ENCODE measurements at regions not wholly inside any gene's neighbourhood (a gene's known extent, or its start where the extent isn't known, plus 50 kb on each side); places are given as distances from the start of the nearest gene placed in this dataset.

GRCh38 chr21:41682719-41683179 lies 84.1 kb downstream of the RIPK4 start:
- no peak overlapping the region for H3K4me3 ChIP-seq (ENCODE audit: low read depth, low read length)
- no peak for TF ChIP-seq CTCF (IDR thresholded peaks at IDR 0.05; ENCODE audit: insufficient read depth, low read depth, low read length, missing control alignments)
- DNase-seq (ENCODE audit: low read depth) = no peak

GRCh38 chr21:41681939-41682718 lies 84.7 kb downstream of the RIPK4 start:
- DNase-seq (ENCODE audit: low read depth) = no peak
- H3K4me3 ChIP-seq (ENCODE audit: low read depth, low read length) = no peak overlapping the region
- TF ChIP-seq CTCF (IDR thresholded peaks at IDR 0.05; ENCODE audit: insufficient read depth, low read depth, low read length, missing control alignments) = no peak

- TF ChIP-seq CTCF (IDR thresholded peaks at IDR 0.05; ENCODE audit: insufficient read depth, low read depth, low read length, missing control alignments) = no peak
- H3K4me3 ChIP-seq (ENCODE audit: low read depth, low read length) = no peak overlapping the region
- DNase-seq (ENCODE audit: low read depth) = no peak
Measured at GRCh38 chr21:41681348-41681801, 85.5 kb downstream of the RIPK4 start.

- no peak overlapping the region for H3K4me3 ChIP-seq (ENCODE audit: low read depth, low read length)
- DNase-seq (ENCODE audit: low read depth) = no peak
- no peak for TF ChIP-seq CTCF (IDR thresholded peaks at IDR 0.05; ENCODE audit: insufficient read depth, low read depth, low read length, missing control alignments)
Measured at GRCh38 chr21:41680444-41681347, 86.2 kb downstream of the RIPK4 start.

GRCh38 chr21:41678924-41679318 lies 87.9 kb downstream of the RIPK4 start:
- H3K4me3 ChIP-seq (ENCODE audit: low read depth, low read length) = no peak overlapping the region
- DNase-seq (ENCODE audit: low read depth) = peak; percentile 19
- TF ChIP-seq CTCF (IDR thresholded peaks at IDR 0.05; ENCODE audit: insufficient read depth, low read depth, low read length, missing control alignments) = no peak

DNA sequence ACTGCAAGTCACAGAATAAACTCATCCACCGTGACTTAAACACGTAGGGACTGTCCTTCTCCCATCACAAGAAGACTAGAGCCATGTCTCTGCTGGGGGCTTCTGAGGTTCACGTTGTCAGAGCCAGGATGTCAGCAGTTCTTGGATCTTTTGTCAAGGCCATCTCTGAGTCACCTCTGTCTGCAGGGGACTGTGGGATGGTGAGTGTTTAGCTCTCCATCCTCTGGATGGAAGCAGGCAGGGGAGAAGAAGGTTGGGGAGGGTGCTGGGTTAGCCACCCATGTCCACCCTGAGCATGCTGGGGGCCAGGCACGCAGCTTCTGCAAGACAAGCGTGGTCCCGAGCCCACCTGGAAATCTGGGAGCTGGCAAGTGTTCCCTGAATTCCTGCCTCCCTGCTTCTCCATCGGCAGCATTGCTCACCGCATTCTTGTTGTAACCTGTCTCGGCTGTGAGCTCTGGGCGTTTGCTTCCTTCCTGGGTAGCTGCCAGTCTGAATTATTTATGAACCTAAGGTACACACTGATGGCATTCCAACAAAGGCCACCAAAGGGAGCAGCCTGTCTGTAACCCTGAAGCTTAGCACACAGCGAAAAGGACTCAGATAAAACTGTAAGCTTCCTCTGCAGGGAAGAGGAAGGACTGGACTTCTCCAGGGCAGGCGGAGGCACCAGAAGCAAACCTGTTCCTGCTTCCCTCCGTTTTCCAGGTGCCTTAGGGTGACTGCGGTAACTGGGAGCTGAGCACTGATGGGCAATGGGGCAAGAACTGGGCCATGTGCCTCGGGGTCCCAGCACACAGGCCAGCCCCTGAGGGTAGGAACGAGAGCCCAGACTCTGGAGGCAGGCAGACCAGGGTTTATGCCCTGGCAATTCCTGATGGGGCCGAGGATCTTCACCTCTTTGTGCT lies 88.6 kb downstream of the RIPK4 start:
- no peak for DNase-seq (ENCODE audit: low read depth)
- H3K4me3 ChIP-seq (ENCODE audit: low read depth, low read length) = no peak overlapping the region
- TF ChIP-seq CTCF (IDR thresholded peaks at IDR 0.05; ENCODE audit: insufficient read depth, low read depth, low read length, missing control alignments) = no peak

Measured in GM12865 (cell line).